GM12878 (cell line): ENCODE measurements at regions not wholly inside any gene's neighbourhood (a gene's known extent, or its start where the extent isn't known, plus 50 kb on each side); places are given as distances from the start of the nearest gene placed in this dataset.

Experiments
- ATF7 ChIP-seq: fragments of 450-650 bp; IDR thresholded peaks from 2 replicates; pipeline ENCODE4 v1.6.1; 2016; ENCODE audit warnings: low read depth, mild to moderate bottlenecking
- BACH1 ChIP-seq: fragments of 450-650 bp; IDR thresholded peaks from 2 replicates; pipeline ENCODE4 v1.6.1; 2017; ENCODE audit warnings: mild to moderate bottlenecking, borderline replicate concordance
- CHD4 ChIP-seq: fragments of 200-600 bp; sonication (generic); IDR thresholded peaks from 2 replicates; pipeline ENCODE4 v1.6.1; 2016; ENCODE audit warnings: mild to moderate bottlenecking
- CREB1 ChIP-seq: IDR thresholded peaks from 2 replicates; pipeline ENCODE4 v1.6.1; 2012; ENCODE audit warnings: low read depth, mild to moderate bottlenecking, inconsistent platforms
- EZH2 ChIP-seq: IDR thresholded peaks from 2 replicates; pipeline ENCODE4 v1.6.1; 2012; ENCODE audit warnings: low read depth, mild to moderate bottlenecking, control low read depth, inconsistent platforms, low read length, borderline replicate concordance; ENCODE audit not compliant: control insufficient read depth
- GATAD2B ChIP-seq: fragments of 450-650 bp; conservative IDR thresholded peaks from 2 replicates; pipeline ENCODE4 v1.6.1; 2017; ENCODE audit warnings: low read depth, mild to moderate bottlenecking, moderate library complexity
- HDAC6 ChIP-seq: fragments of 200-600 bp; sonication (generic); IDR thresholded peaks from one replicate; pipeline ENCODE4 v1.8.0; 2017; ENCODE audit warnings: antibody characterized with exemption; ENCODE audit not compliant: unreplicated experiment
- IKZF1 ChIP-seq: fragments of 450-650 bp; conservative IDR thresholded peaks from 2 replicates; pipeline ENCODE4 v1.6.1; 2017; ENCODE audit warnings: antibody characterized with exemption, mild to moderate bottlenecking
- IKZF2 ChIP-seq, 2 experiments: fragments of 450-650 bp; IDR thresholded peaks; 2 replicates each; pipeline ENCODE4 v1.6.1; 2017; ENCODE audit warnings: mild to moderate bottlenecking in 2 of 2, moderate library complexity in 2 of 2
- JUNB ChIP-seq: IDR thresholded peaks from 2 replicates; pipeline ENCODE4 v1.6.1; 2016; ENCODE audit warnings: antibody characterized with exemption, mild to moderate bottlenecking
- LARP7 ChIP-seq: fragments of 450-650 bp; IDR thresholded peaks from 2 replicates; pipeline ENCODE4 v1.6.1; 2017; ENCODE audit warnings: mild to moderate bottlenecking
- MEF2A ChIP-seq: IDR thresholded peaks from 2 replicates; pipeline ENCODE4 v1.6.1; 2011; ENCODE audit warnings: low read depth, mild to moderate bottlenecking, low read length, moderate library complexity; ENCODE audit not compliant: insufficient read depth
- MTA2 ChIP-seq: fragments of 450-650 bp; IDR thresholded peaks from 2 replicates; pipeline ENCODE4 v1.6.1; 2016; ENCODE audit warnings: low read depth, mild to moderate bottlenecking, moderate library complexity
- MXI1 ChIP-seq: fragments of 150-350 bp; IDR thresholded peaks from 2 replicates; pipeline ENCODE4 v1.6.1; 2011; ENCODE audit warnings: low read depth, mild to moderate bottlenecking, inconsistent platforms, low read length, improper control_type of control experiment
- NR2C1 ChIP-seq: fragments of 450-650 bp; IDR thresholded peaks from 2 replicates; pipeline ENCODE4 v1.6.1; 2017; ENCODE audit warnings: antibody characterized with exemption, mild to moderate bottlenecking, moderate library complexity
- NR2F1 ChIP-seq: fragments of 450-650 bp; conservative IDR thresholded peaks from 2 replicates; pipeline ENCODE4 v1.6.1; 2017; ENCODE audit warnings: mild to moderate bottlenecking
- NRF1 ChIP-seq: conservative IDR thresholded peaks from 2 replicates; pipeline ENCODE4 v1.6.1; 2011; ENCODE audit warnings: mild to moderate bottlenecking, low read depth, low read length, improper control_type of control experiment
- SIN3A ChIP-seq: IDR thresholded peaks from 2 replicates; pipeline ENCODE4 v1.6.1; 2012; ENCODE audit warnings: low read depth, low read length, improper control_type of control experiment
- SUPT20H ChIP-seq: IDR thresholded peaks from 2 replicates; pipeline ENCODE4 v1.6.1; 2011; ENCODE audit warnings: low read depth, mild to moderate bottlenecking, low read length, moderate library complexity, borderline replicate concordance; ENCODE audit not compliant: control insufficient read depth
- TBL1XR1 ChIP-seq: IDR thresholded peaks from 2 replicates; pipeline ENCODE4 v1.6.1; 2012; ENCODE audit warnings: low read depth, low read length, improper control_type of control experiment
- TCF7 ChIP-seq: IDR thresholded peaks from 2 replicates; pipeline ENCODE4 v1.6.1; 2014; ENCODE audit warnings: antibody characterized with exemption, borderline replicate concordance
- YBX1 ChIP-seq: fragments of 450-650 bp; IDR thresholded peaks from 2 replicates; pipeline ENCODE4 v1.6.1; 2016; ENCODE audit warnings: antibody characterized with exemption
- TF ChIP-seq, protein P1 (sequence below): fragments of 450-650 bp; IDR thresholded peaks from 2 replicates; pipeline ENCODE4 v1.6.1; 2016; ENCODE audit warnings: mild to moderate bottlenecking, moderate library complexity, borderline replicate concordance
- TF ChIP-seq, protein P2 (sequence below): IDR thresholded peaks from 2 replicates; pipeline ENCODE4 v1.6.1; 2011; ENCODE audit warnings: borderline replicate concordance, low read depth, mild to moderate bottlenecking, moderate library complexity, mixed read lengths, low read length; ENCODE audit not compliant: insufficient read depth; ENCODE audit errors: extremely low read length

DNA sequence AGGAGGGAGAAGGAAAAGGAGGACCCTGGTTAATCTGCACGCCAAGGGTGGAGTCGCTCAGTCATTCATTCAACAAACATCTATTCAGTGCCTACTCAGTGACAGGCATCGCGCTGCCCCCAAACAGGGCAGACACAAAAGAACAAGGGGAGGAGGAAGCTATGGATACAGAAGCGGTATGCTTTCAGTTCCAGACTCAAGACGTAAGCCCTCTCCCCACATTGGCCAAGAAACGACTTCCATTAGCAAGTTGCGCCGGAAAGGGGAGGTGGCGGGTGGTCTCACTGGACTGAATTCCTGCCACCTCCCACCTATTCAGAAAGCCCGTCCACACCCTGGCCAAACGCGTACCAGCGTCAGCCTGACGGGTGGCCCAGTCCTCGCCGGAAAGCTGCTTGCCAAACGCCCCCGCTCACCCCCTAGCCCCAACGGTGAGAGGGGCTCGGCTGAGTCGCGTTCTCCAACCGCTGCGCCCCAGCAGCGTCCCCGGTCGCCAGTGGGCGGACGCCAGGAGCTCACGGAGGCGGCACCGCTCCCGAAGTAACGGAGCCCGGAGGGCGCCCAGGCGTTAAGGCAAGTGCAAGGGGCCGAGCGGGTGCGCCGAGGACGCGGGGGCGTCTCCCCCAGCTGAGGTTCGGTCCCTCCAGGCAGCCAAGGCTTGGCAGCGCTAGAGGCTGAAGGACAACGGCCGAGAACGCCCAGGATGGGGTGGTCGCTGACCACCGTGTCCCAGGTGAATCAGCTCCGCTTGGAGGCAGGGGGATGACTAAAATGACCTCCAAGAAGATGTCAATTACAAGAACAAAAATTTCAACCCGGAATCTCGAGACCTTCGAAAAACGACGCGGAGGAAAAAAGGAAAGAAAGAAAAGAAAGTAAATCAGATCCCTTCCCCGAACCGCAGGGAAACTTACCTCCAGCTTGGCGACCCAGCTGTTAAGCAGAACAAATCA is 470.7 kb downstream of the SOX9 start (continued):
- TF ChIP-seq NR2C1 (peak; percentile 85), EZH2 (0 out of 2 replicates have a peak, but pooled peaks have one; percentile 26), TBL1XR1 (no peak), GATAD2B (peak; percentile 54; the same call in 1 of the 2 replicates), MXI1 (peak; percentile 44; the same call in 1 of the 2 replicates), SUPT20H (no peak), SIN3A (peak; percentile 55; the same call in 1 of the 2 replicates), LARP7 (peak; percentile 73), MTA2 (0 out of 2 replicates have a peak, but pooled peaks have one; percentile 23), NR2F1 (peak; percentile 90), NRF1 (no peak), MEF2A (no peak), ATF7 (no peak), IKZF2 (IDR thresholded peaks at IDR 0.05) (peak in 1 of 2 experiments; percentile 54; a peak in 1 of 4 replicates), CREB1 (no peak), HDAC6 (peak; percentile 26), IKZF1 (peak; percentile 47; the same call in 1 of the 2 replicates), YBX1 (no peak), CHD4 (no peak), TCF7 (no peak), BACH1 (0 out of 2 replicates have a peak, but pooled peaks have one; percentile 40), JUNB (no peak)
- TF ChIP-seq, protein P1, sequence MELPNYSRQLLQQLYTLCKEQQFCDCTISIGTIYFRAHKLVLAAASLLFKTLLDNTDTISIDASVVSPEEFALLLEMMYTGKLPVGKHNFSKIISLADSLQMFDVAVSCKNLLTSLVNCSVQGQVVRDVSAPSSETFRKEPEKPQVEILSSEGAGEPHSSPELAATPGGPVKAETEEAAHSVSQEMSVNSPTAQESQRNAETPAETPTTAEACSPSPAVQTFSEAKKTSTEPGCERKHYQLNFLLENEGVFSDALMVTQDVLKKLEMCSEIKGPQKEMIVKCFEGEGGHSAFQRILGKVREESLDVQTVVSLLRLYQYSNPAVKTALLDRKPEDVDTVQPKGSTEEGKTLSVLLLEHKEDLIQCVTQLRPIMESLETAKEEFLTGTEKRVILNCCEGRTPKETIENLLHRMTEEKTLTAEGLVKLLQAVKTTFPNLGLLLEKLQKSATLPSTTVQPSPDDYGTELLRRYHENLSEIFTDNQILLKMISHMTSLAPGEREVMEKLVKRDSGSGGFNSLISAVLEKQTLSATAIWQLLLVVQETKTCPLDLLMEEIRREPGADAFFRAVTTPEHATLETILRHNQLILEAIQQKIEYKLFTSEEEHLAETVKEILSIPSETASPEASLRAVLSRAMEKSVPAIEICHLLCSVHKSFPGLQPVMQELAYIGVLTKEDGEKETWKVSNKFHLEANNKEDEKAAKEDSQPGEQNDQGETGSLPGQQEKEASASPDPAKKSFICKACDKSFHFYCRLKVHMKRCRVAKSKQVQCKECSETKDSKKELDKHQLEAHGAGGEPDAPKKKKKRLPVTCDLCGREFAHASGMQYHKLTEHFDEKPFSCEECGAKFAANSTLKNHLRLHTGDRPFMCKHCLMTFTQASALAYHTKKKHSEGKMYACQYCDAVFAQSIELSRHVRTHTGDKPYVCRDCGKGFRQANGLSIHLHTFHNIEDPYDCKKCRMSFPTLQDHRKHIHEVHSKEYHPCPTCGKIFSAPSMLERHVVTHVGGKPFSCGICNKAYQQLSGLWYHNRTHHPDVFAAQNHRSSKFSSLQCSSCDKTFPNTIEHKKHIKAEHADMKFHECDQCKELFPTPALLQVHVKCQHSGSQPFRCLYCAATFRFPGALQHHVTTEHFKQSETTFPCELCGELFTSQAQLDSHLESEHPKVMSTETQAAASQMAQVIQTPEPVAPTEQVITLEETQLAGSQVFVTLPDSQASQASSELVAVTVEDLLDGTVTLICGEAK, result no peak
- TF ChIP-seq, protein P2, sequence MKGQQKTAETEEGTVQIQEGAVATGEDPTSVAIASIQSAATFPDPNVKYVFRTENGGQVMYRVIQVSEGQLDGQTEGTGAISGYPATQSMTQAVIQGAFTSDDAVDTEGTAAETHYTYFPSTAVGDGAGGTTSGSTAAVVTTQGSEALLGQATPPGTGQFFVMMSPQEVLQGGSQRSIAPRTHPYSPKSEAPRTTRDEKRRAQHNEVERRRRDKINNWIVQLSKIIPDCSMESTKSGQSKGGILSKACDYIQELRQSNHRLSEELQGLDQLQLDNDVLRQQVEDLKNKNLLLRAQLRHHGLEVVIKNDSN, result no peak
- TF ChIP-seq, all 136 proteins: peak for 17
